T-helper 1 cell treated with Interleukin-12 subunit alpha and Interleukin-12 subunit beta and Interleukin-4 antibody, amounts not matched to agents 30 μg/mL and 1 μg/mL, for 36 hours (primary cell): ENCODE measurements at regions not wholly inside any gene's neighbourhood (a gene's known extent, or its start where the extent isn't known, plus 50 kb on each side); places are given as distances from the start of the nearest gene placed in this dataset.

Experiments used
- H3K27ac Mint-ChIP-seq: one replicate; pipeline ENCODE4 v1.8.0; 2021; ENCODE audit warnings: mild to moderate bottlenecking, mixed read lengths
- H3K27me3 Mint-ChIP-seq: one replicate; pipeline ENCODE4 v1.8.0; 2021; ENCODE audit warnings: low read depth, mixed read lengths
- H3K36me3 Mint-ChIP-seq: one replicate; pipeline ENCODE4 v1.8.0; 2021; ENCODE audit warnings: low read depth, mixed read lengths
- H3K4me1 Mint-ChIP-seq: one replicate; pipeline ENCODE4 v1.8.0; 2021; ENCODE audit warnings: low read depth, mixed read lengths
- H3K4me3 Mint-ChIP-seq: one replicate; pipeline ENCODE4 v1.8.0; 2021; ENCODE audit warnings: mild to moderate bottlenecking, moderate library complexity, mixed read lengths
- H3K9me3 Mint-ChIP-seq: one replicate; pipeline ENCODE4 v1.8.0; 2021; ENCODE audit warnings: mixed read lengths

GRCh38 chr7:25662841-25663800, 434.8 kb upstream of the NPVF start:
- Mint-ChIP-seq H3K4me1 (peaks cover 4% of the 10 kb centered on the region), H3K4me3 (no peak overlapping the region)

DNA sequence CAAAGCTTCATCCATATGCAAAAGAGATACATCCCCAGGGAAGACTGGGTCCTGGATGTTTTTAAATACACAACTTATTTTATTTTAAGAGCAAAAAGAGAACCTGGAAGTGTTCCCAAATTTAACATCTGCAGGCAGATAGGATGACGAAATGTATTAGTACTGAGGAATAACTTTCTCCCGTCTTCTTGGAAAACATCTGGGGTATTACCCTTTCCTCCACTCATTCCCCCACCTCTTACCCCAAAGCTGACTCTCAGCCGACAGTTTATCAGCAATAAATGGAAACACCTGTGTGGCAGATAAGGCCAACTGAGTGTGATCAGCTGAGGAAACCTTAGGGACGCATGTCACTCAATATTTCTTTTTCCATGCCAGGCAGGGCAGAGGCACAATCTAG, 435.6 kb upstream of the NPVF start:
- H3K27ac Mint-ChIP-seq = no peak overlapping the region
- H3K27me3 Mint-ChIP-seq = peaks cover 11% of the 10 kb centered on the region
- peaks cover 4% of the 10 kb centered on the region for H3K4me1 Mint-ChIP-seq
- H3K4me3 Mint-ChIP-seq = no peak overlapping the region
- no peaks in the 10 kb centered on the region for H3K36me3 Mint-ChIP-seq
- no peaks in the 10 kb centered on the region for H3K9me3 Mint-ChIP-seq

More at GRCh38 chr7:25662841-25663800, 434.8 kb upstream of the NPVF start:
- Mint-ChIP-seq H3K27me3 (peaks cover 11% of the 10 kb centered on the region), H3K36me3 (no peaks in the 10 kb centered on the region), H3K27ac (no peak overlapping the region), H3K9me3 (no peaks in the 10 kb centered on the region)

DNA sequence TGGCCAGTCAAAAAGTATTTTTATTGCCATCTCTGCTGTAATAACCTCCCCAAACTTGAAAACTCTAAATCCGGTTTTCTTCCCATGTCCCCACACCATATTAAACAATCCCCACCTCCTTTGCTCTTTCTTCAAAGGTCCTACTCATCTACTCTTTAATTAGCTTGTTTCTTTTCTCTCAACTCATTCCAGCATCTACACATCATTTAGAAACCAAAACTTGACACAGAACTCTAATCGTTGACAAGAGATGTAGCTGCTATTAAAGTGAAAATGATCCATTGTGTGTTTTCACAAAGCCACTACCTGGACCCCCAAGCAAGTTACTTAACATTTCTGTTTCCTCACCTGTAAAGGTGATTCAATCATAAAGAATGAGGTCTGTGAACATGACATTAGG, 436.3 kb upstream of the NPVF start:
- Mint-ChIP-seq H3K4me1 (peaks cover 4% of the 10 kb centered on the region), H3K4me3 (no peak overlapping the region), H3K9me3 (no peaks in the 10 kb centered on the region), H3K27me3 (peaks cover 11% of the 10 kb centered on the region), H3K27ac (no peak overlapping the region), H3K36me3 (no peaks in the 10 kb centered on the region)

DNA sequence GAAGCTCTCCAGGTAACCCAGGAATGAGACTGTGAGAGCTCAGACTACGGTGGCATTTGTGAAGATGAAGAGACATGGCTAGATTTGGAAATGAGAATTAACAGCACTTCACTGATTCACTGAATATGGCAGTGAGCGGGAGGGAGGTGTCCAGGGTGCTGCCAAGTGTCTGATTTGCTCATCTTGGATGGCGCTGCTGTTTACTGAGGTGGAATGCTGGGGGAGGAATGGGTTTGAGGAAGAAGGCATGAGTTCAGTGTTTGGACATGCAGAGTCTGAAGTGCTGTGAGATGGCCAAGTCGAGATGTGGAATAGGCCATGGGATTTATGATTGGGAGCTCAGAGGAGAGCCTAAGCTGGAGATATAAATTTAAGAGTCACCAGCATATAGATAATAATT, 437.1 kb upstream of the NPVF start:
- no peak overlapping the region for H3K4me3 Mint-ChIP-seq
- H3K36me3 Mint-ChIP-seq = no peaks in the 10 kb centered on the region
- no peak overlapping the region for H3K27ac Mint-ChIP-seq
- H3K27me3 Mint-ChIP-seq = peaks cover 13% of the 10 kb centered on the region
- peaks cover 4% of the 10 kb centered on the region for H3K4me1 Mint-ChIP-seq
- H3K9me3 Mint-ChIP-seq = no peaks in the 10 kb centered on the region

GRCh38 chr7:25665903-25666670, 437.8 kb upstream of the NPVF start:
- Mint-ChIP-seq H3K27me3 (peaks cover 16% of the 10 kb centered on the region), H3K27ac (no peak overlapping the region), H3K4me1 (peaks cover 4% of the 10 kb centered on the region), H3K9me3 (no peaks in the 10 kb centered on the region), H3K4me3 (no peak overlapping the region), H3K36me3 (no peaks in the 10 kb centered on the region)

GRCh38 chr7:25666671-25667060, 438.4 kb upstream of the NPVF start:
- no peaks in the 10 kb centered on the region for H3K36me3 Mint-ChIP-seq
- H3K9me3 Mint-ChIP-seq = no peaks in the 10 kb centered on the region
- H3K27me3 Mint-ChIP-seq = peaks cover 16% of the 10 kb centered on the region
- peaks cover 4% of the 10 kb centered on the region for H3K4me1 Mint-ChIP-seq
- no peak overlapping the region for H3K4me3 Mint-ChIP-seq
- no peak overlapping the region for H3K27ac Mint-ChIP-seq

DNA sequence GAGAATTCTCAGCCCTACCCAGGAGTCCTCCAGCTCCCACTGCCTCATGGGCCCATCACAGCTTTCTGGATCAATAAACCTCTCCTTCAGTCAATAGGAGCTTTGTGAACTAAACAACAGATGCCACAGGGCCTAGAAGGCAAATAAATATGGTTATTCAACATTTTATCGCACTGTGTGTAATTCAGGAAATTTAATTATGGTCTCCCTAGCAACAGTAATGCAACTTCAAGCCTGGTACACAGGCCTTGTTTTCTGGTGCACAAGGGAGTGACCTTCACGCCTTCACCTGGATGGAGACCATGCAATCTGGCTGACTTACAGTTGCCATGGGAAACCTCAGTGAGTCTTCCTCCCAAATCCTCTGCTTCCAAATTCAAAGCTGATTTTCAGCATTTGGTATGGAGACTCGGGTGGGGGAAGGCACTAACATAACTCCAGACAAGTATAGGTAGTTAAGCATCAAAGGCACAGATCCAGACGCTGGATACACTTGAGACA, 441.0 kb upstream of the NPVF start:
- H3K9me3 Mint-ChIP-seq = no peaks in the 10 kb centered on the region
- peaks cover 5% of the 10 kb centered on the region for H3K27me3 Mint-ChIP-seq
- no peaks in the 10 kb centered on the region for H3K36me3 Mint-ChIP-seq
- peaks cover 4% of the 10 kb centered on the region for H3K4me1 Mint-ChIP-seq
- no peak overlapping the region for H3K4me3 Mint-ChIP-seq
- no peak overlapping the region for H3K27ac Mint-ChIP-seq

GRCh38 chr7:25669961-25670841, 441.9 kb upstream of the NPVF start:
- Mint-ChIP-seq H3K27ac (no peak overlapping the region), H3K4me3 (no peak overlapping the region), H3K36me3 (no peaks in the 10 kb centered on the region), H3K9me3 (no peaks in the 10 kb centered on the region), H3K4me1 (no peaks in the 10 kb centered on the region), H3K27me3 (peaks cover 5% of the 10 kb centered on the region)

DNA sequence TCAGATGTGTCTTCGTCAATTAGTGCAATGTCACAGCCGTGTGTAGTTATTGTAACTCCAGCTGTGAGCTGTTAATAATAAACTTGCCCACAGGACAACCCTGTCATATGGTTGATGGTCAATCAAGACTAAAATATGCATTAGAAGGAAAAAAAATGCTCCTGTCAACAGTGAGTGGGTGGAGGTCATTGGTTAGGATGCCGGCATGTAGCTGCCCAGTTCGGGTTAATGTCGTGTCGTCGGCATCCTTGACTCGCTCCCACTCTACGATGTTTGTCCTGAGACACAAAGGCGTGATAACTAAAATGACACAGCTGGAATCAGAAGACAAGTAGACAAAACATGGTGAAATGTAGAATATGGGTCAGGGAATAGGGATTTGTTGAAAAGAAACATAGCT, 442.8 kb upstream of the NPVF start:
- Mint-ChIP-seq H3K27ac (no peak overlapping the region), H3K27me3 (peaks cover 5% of the 10 kb centered on the region), H3K9me3 (no peaks in the 10 kb centered on the region), H3K36me3 (no peaks in the 10 kb centered on the region), H3K4me1 (no peaks in the 10 kb centered on the region), H3K4me3 (no peak overlapping the region)

DNA sequence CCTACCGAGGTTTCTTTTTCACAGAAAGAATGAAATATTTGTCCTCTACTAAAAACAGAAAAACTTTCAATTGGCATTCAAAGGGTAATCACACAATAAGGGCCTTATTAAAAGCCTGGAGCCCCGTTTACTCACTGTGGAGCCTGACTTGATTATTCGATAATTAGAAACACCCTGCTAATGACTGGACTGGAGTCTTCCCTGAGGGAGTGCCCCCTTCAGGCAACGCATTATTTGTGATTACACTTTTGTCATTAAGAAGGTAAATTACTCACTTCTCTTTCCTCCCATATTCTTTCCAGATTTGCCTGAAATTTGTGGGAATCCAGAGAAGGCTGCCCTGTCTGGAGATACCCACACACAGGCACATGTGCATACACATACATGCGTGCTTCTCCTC, 444.2 kb upstream of the NPVF start:
- Mint-ChIP-seq H3K4me3 (no peak overlapping the region), H3K9me3 (no peaks in the 10 kb centered on the region), H3K27me3 (peaks cover 5% of the 10 kb centered on the region), H3K4me1 (no peaks in the 10 kb centered on the region), H3K36me3 (no peaks in the 10 kb centered on the region), H3K27ac (no peak overlapping the region)

- Mint-ChIP-seq H3K9me3 (no peaks in the 10 kb centered on the region), H3K4me3 (no peak overlapping the region), H3K27me3 (no peaks in the 10 kb centered on the region), H3K4me1 (no peaks in the 10 kb centered on the region), H3K36me3 (no peaks in the 10 kb centered on the region), H3K27ac (no peak overlapping the region)
Observed at GRCh38 chr7:25675789-25676474, 447.6 kb upstream of the NPVF start.

- Mint-ChIP-seq H3K4me1 (no peaks in the 10 kb centered on the region), H3K36me3 (no peaks in the 10 kb centered on the region), H3K4me3 (no peak overlapping the region), H3K27me3 (no peaks in the 10 kb centered on the region), H3K9me3 (no peaks in the 10 kb centered on the region), H3K27ac (no peak overlapping the region)
Observed at GRCh38 chr7:25677595-25677994, 449.3 kb upstream of the NPVF start.

DNA sequence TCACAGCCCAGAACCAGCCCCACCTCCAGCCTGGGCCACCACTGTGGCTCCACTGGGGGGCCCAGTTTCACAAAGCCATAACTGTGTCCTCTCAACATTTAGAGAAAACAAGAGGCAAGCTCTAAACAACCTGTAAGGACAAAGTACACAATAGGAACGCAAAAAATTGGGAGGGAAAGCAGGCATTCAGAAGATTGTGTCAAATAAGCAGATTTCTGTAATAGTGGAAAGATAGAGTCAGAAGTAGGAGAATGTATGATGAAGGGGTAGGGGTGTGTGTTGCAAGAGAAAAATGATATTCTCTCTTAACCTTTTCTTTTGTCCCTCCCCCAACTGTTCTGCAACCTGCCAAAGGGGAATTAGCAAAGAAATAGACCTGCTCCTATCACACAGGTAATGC, 449.9 kb upstream of the NPVF start:
- Mint-ChIP-seq H3K4me3 (no peak overlapping the region), H3K36me3 (no peaks in the 10 kb centered on the region), H3K9me3 (no peaks in the 10 kb centered on the region), H3K27me3 (no peaks in the 10 kb centered on the region), H3K27ac (no peak overlapping the region), H3K4me1 (no peaks in the 10 kb centered on the region)

GRCh38 chr7:25680636-25681035, 452.4 kb upstream of the NPVF start:
- H3K36me3 Mint-ChIP-seq = no peaks in the 10 kb centered on the region
- H3K4me3 Mint-ChIP-seq = no peak overlapping the region
- H3K27me3 Mint-ChIP-seq = no peaks in the 10 kb centered on the region
- H3K4me1 Mint-ChIP-seq = peaks cover 5% of the 10 kb centered on the region
- H3K27ac Mint-ChIP-seq = no peak overlapping the region
- H3K9me3 Mint-ChIP-seq = no peaks in the 10 kb centered on the region
